ENCODE measurements at regions not wholly inside any gene's neighbourhood (a gene's known extent, or its start where the extent isn't known, plus 50 kb on each side); places are given as distances from the start of the nearest gene placed in this dataset.

DNA sequence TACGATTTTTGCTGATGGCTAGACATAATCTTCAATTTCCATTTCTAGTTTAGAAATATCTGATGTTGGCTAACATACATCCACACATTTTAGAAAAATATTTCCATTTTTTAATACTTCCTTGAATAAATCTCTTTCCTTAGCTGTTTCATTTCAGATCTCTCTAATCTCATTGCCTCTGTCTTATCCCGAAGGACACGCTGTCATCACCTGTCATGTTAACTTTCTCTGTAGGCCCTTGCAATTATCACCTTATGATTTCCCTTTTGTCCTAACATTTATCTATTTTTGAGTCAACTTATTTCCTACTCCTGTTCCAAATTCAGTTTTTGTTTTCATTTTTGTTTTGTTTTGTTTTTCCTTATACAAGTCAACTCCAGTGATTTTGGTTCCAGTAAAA, 173.1 kb upstream of the POM121L12 start:
- intact Hi-C loops (cut with DNase I), result no loop called here
- H3K27me3 ChIP-seq (ENCODE audit: low read depth), result no peaks in the 10 kb centered on the region
- no peak for ATAC-seq

DNA sequence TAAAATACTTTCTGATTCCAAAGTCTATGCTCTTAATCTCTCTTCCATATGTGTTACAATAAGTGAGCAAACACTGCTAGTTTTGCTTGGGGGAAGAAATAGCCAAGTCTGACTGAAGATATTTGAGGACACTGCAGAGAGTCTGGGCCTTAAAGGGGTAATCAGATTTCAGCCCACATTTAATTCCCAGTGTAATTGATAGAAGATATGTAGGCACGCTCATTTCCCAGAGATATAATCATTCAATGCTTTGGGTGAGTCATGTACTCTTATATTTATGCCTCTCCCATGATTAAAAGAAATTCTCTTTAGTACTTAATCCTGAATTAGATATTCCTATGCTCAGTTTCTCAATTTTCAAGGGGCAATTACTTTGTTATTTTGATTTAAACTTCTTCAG, 178.1 kb upstream of the POM121L12 start:
- TF ChIP-seq, protein P1, sequence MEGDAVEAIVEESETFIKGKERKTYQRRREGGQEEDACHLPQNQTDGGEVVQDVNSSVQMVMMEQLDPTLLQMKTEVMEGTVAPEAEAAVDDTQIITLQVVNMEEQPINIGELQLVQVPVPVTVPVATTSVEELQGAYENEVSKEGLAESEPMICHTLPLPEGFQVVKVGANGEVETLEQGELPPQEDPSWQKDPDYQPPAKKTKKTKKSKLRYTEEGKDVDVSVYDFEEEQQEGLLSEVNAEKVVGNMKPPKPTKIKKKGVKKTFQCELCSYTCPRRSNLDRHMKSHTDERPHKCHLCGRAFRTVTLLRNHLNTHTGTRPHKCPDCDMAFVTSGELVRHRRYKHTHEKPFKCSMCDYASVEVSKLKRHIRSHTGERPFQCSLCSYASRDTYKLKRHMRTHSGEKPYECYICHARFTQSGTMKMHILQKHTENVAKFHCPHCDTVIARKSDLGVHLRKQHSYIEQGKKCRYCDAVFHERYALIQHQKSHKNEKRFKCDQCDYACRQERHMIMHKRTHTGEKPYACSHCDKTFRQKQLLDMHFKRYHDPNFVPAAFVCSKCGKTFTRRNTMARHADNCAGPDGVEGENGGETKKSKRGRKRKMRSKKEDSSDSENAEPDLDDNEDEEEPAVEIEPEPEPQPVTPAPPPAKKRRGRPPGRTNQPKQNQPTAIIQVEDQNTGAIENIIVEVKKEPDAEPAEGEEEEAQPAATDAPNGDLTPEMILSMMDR (IDR thresholded peaks at IDR 0.05), result no peak
- Histone ChIP-seq H3K9me3 (no peaks in the 10 kb centered on the region), H3K4me1 (no peaks in the 10 kb centered on the region), H3K4me3 (no peak overlapping the region), H3K27me3 (ENCODE audit: low read depth) (no peaks in the 10 kb centered on the region), H3K27ac (no peak overlapping the region), H3K36me3 (no peaks in the 10 kb centered on the region)
- DNase-seq (no peak), ATAC-seq (no peak)
- intact Hi-C loops (cut with DNase I), result no loop called here

More for the DNA sequence above, 173.1 kb upstream of the POM121L12 start:
- H3K27ac ChIP-seq, result no peak overlapping the region
- peaks cover 21% of the 10 kb centered on the region for H3K9me3 ChIP-seq
- no peak overlapping the region for H3K4me3 ChIP-seq
- H3K36me3 ChIP-seq, result no peaks in the 10 kb centered on the region
- no peak for DNase-seq
- H3K4me1 ChIP-seq, result no peaks in the 10 kb centered on the region
- TF ChIP-seq, protein P1 (IDR thresholded peaks at IDR 0.05), result no peak

DNA sequence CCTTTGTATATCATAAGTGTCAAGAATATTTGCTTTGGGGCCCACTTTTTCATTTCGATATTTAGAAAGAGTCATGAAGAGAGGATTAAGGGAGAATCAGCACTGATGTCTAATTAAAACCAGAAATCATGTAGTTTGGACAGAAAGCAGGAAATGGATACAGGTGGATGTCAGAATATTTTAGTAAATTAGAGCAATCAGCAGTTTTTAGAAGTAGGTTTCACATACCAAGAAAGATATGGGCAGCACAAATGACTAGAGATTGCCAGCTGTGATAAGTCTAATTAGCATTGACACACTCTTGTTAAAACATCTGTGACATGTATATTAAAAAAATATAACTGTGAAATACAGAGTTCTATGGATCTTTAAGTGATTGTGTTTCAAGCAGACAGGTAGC, 180.8 kb upstream of the POM121L12 start:
- intact Hi-C loops (cut with DNase I), result no loop called here
- no peak overlapping the region for H3K4me3 ChIP-seq
- H3K9me3 ChIP-seq, result no peaks in the 10 kb centered on the region
- TF ChIP-seq, protein P1 (IDR thresholded peaks at IDR 0.05), result no peak
- no peak for ATAC-seq
- H3K4me1 ChIP-seq, result no peaks in the 10 kb centered on the region
- DNase-seq, result no peak
- no peaks in the 10 kb centered on the region for H3K36me3 ChIP-seq
- H3K27me3 ChIP-seq (ENCODE audit: low read depth), result no peaks in the 10 kb centered on the region
- H3K27ac ChIP-seq, result no peak overlapping the region

DNA sequence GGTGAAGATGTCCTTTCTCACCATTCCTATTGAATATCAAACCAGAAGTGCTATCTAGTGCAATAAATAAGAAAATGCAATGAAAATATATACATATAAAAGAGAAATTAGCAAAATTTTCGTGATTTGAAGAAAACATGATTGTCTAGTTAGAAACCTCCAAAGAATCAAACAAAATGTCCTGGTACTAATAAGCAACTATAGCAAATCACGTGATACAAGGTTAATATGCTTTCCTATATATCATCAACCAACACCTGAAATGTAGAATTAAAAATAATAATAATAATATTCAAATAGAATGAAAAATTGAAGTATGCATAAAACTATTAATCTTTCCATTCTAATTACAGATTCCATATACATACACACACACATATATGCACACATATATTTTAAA, 183.9 kb upstream of the POM121L12 start:
- TF ChIP-seq, protein P1 (IDR thresholded peaks at IDR 0.05), result no peak
- ATAC-seq, result no peak
- no peaks in the 10 kb centered on the region for H3K36me3 ChIP-seq
- no peak overlapping the region for H3K27ac ChIP-seq
- no peak overlapping the region for H3K4me3 ChIP-seq
- H3K27me3 ChIP-seq (ENCODE audit: low read depth), result no peaks in the 10 kb centered on the region
- no peak for DNase-seq
- no peaks in the 10 kb centered on the region for H3K9me3 ChIP-seq
- intact Hi-C loops (cut with DNase I), result no loop called here
- no peaks in the 10 kb centered on the region for H3K4me1 ChIP-seq

DNA sequence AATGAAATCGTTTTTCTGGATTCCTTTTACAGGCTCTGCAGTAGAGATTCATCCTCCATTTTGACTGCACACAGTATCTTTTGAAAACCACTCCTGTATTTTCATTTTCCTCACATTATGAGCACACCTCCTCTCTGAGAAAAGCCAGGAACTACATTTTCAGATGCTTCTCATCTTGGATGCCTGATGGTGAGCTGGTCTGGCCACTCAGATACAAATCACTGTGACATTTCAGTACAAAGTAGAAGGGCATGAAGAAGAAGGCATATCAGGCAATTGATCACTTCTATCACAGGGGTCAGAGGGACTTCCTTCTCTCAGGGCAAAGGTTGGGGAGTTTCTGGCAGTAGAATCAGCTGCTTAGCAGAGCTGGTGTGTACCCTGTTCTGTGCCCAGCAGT, 192.0 kb upstream of the POM121L12 start:
- intact Hi-C loops (cut with DNase I), result no loop called here
- TF ChIP-seq, protein P1 (IDR thresholded peaks at IDR 0.05), result no peak
- Histone ChIP-seq H3K4me1 (no peaks in the 10 kb centered on the region), H3K27me3 (ENCODE audit: low read depth) (no peaks in the 10 kb centered on the region), H3K4me3 (no peak overlapping the region), H3K36me3 (no peaks in the 10 kb centered on the region), H3K27ac (no peak overlapping the region), H3K9me3 (no peaks in the 10 kb centered on the region)
- ATAC-seq (no peak), DNase-seq (no peak)
